Globus pallidus (tissue), 1 donor: ENCODE measurements at regions not wholly inside any gene's neighbourhood (a gene's known extent, or its start where the extent isn't known, plus 50 kb on each side); places are given as distances from the start of the nearest gene placed in this dataset.
A peak's percentile ranks its signal among the peaks of the same experiment; 100 is the strongest.

ENCODE experiments used
- DNase-seq: peaks from one replicate; pipeline ENCODE4 v3.0.0-alpha.2; 2015; ENCODE audit warnings: low spot score

- DNase-seq: no peak
Measured at GRCh38 chr1:244157731-244158438, 106.8 kb downstream of the ZBTB18 start.

DNA sequence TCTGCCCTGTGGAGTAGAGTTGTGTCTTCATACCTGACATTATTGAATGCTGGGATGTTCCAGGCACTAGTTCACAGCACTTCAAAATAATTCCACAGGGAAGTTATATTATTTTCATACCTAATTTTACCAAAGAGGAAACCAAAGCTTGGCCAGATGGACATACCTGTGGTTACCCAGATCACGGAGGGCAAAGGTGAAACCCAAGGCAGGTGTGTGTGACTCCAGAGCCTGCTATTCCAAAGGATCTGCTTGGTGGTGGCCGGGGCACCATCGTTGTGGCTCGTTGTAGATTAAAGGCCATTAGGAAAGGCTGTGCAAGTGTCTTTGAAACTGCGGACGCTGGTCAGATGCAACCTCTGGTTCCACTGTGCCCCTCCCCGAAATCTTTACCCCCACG is 108.6 kb downstream of the ZBTB18 start:
- DNase-seq: no peak

DNA sequence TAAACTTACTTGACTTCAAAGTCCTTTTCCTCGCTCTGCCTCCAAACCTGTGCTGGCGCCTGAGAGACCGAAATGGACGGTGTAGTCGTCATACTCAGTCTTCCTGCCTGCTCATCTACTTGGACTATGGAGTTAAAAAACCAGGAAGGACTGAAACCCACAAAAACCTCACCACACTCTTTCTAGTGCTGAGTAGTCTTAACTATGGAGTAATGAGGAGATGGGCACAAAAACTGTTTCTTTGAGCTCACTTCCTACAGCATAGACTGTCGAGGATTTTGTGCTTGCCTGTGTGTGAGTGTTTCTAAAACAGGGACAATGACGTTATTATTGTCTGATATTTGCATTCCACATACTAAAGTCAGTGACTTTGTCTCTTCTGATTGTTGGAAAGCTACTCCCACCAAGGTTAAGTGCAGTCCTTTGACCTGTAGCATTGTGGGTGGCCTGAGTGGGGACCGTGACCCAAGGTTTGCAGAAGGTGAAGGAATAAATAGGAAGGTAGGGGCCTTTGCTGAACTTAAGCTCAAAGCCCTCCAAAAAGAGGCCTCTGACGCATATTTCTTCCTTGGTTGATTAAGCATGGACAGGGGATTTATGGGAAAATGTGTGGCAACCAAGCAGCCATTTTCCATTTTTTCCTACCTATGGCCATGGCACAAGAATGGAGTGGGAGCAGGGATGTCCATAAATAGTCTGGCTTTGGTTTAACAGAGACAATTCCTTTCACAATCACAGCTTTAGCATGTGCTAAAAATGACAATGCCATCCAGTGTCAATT is 109.6 kb downstream of the ZBTB18 start:
- DNase-seq: no peak

DNA sequence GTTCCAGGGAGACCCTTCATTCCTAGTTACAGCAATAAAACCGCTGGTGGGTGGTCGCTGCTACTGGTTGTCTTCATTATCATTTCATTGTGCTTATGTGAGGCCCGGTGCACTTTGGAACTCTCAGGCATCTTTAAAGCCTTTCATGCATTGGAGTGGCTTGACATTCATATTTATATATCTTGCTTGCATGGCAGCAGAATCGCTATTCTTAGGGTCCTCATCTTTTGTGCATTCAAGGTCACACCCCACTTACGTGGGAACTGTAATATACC is 110.1 kb downstream of the ZBTB18 start:
- no peak for DNase-seq

DNA sequence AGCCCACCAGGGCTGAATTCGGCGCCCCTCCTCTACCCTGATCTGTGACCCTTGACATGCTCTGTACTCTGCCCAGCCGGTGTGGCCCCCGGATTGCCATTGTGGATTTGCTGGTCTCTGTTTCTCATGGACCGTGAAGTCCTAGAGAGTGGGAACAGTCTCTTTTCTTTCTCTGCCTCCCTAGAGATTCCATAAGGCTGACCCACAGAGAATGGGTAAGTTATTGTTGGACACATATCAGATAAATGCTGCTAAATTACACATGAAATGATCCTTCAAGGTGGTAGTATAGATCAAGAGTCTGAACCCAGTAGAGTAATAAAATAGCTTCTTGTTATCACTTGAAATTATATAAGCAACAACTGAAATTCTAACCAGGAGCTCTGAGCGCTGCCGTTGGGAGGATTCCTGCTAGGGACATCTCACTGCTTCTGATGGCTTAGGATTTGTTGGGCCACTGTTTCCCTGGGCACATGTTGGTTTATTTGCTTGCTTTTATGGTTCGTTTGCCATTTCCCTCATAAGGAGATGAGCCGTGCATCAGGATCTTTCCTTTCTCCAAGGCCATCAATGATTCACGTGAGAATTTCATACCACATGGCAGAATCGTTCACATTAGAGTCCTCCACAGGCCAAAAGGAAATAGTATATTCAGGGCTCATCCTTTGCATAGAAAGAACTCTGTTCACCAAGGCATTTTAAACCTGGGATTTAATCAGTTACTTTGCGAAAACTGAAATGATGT is 111.9 kb downstream of the ZBTB18 start:
- DNase-seq: no peak

- DNase-seq: no peak
Measured at GRCh38 chr1:244163861-244164510, 112.9 kb downstream of the ZBTB18 start.

DNA sequence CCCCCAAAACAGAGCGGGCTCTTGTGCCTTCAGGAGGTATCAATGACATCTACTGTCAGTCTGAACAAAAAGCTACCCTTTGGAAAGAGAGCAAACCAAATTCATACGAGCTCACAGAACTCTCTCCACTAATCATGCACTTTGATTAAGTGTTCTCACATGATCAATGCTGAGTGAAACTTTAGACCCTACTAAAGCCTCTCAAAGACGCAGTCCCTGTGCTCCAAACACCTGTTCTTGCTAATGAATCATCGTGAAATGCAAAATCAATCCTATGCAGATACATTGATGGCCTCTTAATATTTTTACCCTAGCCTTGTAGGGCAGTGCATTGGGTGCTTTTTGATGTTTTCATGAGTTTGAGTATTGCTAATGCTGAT is 113.4 kb downstream of the ZBTB18 start:
- DNase-seq: no peak

GRCh38 chr1:244165021-244165420 is 113.9 kb downstream of the ZBTB18 start:
- no peak for DNase-seq

DNA sequence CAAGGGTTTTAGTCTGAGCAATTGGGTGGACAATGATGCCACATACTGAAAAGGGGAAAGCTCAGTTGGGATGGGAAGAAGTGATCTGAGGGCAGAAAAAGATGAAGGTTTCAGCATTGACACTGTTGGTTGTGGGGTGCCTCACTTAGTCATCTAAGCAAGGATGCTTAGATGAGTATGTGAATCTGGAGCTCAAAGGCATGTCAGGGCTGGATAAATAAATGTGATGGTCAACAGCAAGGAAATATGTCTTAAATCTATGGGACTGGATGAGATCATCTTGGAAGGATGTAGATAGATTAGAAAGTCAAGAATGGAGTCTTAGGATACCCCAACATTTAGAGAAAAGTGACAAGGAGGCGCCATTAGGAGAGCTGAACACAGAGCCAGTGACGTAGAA is 114.6 kb downstream of the ZBTB18 start:
- DNase-seq: no peak

DNA sequence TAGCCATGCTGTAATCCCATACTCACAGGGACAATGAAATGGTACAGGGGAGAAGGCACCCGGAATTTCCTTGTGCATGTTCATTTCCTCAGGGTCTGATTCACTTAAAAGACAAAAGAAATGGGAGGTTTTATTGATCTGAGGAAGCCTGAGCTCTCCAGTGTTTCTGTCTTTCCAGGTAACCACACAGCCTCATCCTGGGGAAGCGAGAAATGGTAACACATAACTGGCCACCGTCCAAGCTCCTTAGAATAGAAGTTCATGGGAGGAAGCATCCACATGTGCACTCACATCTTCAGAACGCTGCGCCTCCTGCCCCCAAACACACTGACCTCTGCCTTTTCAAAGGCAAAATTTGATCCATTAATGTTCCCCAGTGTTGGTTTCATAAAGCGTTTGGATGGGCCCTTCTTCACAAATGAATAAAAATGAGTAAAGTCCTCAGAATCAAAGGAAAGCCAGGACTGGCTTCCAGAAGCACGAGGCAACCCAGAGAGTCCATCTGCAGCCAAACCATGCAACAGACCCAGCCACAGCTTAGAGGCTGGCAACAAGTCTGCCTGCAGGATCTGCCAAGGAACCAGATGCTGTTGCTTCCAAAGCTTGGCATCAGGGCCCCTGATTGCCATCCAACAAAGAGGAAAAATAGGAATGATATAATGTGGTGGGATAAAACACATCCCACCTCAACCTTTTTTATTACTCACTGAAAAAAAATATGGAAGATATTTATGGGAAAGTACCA is 120.3 kb downstream of the ZBTB18 start:
- DNase-seq: peak; percentile 54

DNA sequence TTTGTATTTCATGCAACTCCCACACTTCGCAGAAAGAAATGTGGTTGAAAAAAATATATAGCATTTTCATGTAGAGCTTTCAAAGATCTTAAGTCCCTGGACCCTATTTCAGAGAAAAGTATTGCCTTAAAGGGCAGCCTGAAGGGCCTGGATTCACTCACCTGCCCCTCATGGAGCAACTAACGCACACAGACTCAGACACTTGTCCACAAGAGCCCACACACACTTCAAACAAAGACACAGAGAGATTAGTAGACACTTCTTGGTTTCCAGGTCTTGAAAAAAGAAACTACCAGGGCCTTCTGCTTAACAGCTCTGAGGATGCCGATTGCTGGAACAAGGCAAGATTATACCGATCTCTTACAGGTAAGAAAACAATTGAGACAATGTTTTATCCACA is 122.2 kb downstream of the ZBTB18 start:
- no peak for DNase-seq

GRCh38 chr1:244173769-244174168 is 122.7 kb downstream of the ZBTB18 start:
- DNase-seq: no peak

GRCh38 chr1:244174922-244175521 is 123.9 kb downstream of the ZBTB18 start:
- no peak for DNase-seq

- DNase-seq: no peak
Measured at GRCh38 chr1:244176201-244176600, 125.1 kb downstream of the ZBTB18 start.

GRCh38 chr1:244180256-244180655 is 129.2 kb downstream of the ZBTB18 start:
- no peak for DNase-seq

GRCh38 chr1:244181867-244182266 is 130.8 kb downstream of the ZBTB18 start:
- DNase-seq: no peak

DNA sequence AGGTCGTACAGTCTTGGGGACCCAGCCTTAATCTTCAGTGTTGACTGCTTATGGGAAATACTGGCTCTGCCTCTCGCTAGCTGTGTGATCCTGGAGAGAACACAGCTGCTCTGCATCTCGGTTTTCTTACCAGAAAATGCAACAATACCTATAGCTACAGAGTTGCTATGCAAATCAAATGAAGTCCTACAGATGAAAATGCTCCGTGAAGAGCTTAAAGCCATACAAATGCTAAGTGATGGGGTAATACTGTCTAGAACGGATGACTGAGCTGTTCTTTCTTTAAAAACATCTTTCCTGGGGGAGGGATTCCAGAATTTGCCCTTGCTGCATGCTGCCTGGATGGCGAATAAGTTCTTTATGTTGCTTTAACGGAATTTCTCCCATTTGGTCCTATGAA is 132.0 kb downstream of the ZBTB18 start:
- DNase-seq: no peak

DNA sequence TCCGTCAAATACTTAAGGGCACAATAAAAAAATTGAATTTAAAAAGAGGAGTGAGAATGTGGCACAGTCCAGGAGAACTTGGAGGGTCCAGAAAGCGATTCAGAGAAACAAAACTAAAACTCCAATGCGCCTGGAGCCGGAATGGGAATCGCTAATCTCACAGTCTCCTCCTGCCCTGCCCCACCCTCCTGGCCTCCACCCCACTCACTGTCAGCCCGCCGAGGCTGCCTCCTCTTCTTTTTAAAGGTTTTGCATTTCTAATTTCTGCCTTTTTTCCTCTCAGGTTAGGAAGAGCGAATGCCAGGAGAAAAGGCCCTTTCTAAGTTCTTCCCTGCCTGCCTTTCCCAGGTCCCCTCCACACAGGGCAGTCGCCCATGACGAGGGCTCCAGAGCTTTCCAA is 135.3 kb downstream of the ZBTB18 start:
- DNase-seq: no peak

DNA sequence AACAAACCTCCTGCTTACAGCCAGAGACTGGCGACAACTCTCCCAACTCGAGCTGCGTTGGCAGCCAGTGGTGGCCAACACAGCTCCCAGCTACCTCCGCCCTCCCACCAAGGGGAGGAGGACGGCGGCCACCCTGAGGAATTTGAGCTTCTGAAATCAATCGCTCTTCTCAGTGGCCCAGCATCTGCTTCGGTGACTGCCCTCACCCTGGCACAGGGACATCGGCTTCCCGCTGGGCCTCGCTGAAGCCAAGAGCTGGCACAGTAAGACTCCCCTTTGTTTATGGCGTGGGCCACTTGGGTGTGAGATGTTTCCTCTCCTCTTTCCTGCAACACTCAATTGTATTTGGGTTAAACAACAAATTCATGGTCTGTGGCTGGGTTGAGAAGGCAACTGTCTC is 136.2 kb downstream of the ZBTB18 start:
- peak; percentile 49 for DNase-seq

GRCh38 chr1:244191581-244191980 is 140.5 kb downstream of the ZBTB18 start:
- no peak for DNase-seq

DNA sequence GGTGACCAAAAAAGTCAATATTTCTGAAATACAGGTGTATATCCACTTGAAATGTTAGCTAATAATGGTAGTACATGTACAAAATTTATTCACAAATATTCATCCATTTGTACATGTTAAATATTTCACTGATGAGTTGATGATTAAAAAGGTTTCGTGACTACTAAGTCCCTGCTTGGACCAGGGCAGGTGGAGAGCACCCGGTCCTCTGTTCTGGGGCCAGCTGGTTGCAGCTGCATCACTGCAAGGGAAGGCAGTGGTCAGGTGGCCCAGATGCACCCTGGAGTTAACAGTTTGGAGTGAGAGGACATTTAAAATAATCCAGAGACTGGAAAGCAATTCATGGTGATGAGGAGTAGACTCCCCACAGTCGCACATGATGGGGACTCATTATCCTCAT is 141.2 kb downstream of the ZBTB18 start:
- no peak for DNase-seq
